HAP-1 (cell line): ENCODE measurements at regions not wholly inside any gene's neighbourhood (a gene's known extent, or its start where the extent isn't known, plus 50 kb on each side); places are given as distances from the start of the nearest gene placed in this dataset.

Experiments
- DNase-seq, 2 experiments: peaks; one replicate each; pipeline ENCODE4 v3.0.0-alpha.2; 2016 to 2020; ENCODE audit warnings: low spot score in 2 of 2
- H3K27me3 ChIP-seq: fragments of 250-450 bp; sonication (Bioruptor Pico); 2 replicates; pipeline ENCODE4 v1.5.1; 2020; ENCODE audit warnings: low read depth, mild to moderate bottlenecking, moderate library complexity
- H3K36me3 ChIP-seq: fragments of 250-450 bp; sonication (Bioruptor Pico); replicated peaks from 2 replicates; pipeline ENCODE4 v1.5.1; 2020; ENCODE audit warnings: mild to moderate bottlenecking
- H3K4me1 ChIP-seq: fragments of 250-450 bp; sonication (Bioruptor Pico); 2 replicates; pipeline ENCODE4 v1.5.1; 2020; ENCODE audit warnings: mild to moderate bottlenecking
- H3K4me3 ChIP-seq: fragments of 250-450 bp; sonication (Bioruptor Pico); 2 replicates; pipeline ENCODE4 v1.5.1; 2020; ENCODE audit warnings: mild to moderate bottlenecking, moderate library complexity
- H3K9me3 ChIP-seq: fragments of 250-450 bp; sonication (Bioruptor Pico); 2 replicates; pipeline ENCODE4 v1.5.1; 2020; ENCODE audit warnings: mild to moderate bottlenecking, moderate library complexity
- in situ Hi-C: fragments of 300-500 bp; cut with MboI; formaldehyde crosslinking; loops from 3 replicates; pipeline ENCODE4 v1.14.3; 2020; ENCODE audit warnings: low sequenced_read_pairs, inconsistent platforms, mixed read lengths

GRCh38 chr7:34361663-34362250 is 296.3 kb upstream of the NPSR1 start:
- DNase-seq = no peak

GRCh38 chr7:34362621-34363020 is 295.4 kb upstream of the NPSR1 start:
- H3K4me1 ChIP-seq = no peaks in the 10 kb centered on the region
- no peak for DNase-seq
- in situ Hi-C loops = no loop called here
- H3K36me3 ChIP-seq = no peaks in the 10 kb centered on the region
- H3K27me3 ChIP-seq = no peaks in the 10 kb centered on the region
- H3K4me3 ChIP-seq = no peak overlapping the region
- H3K9me3 ChIP-seq = no peaks in the 10 kb centered on the region

More at GRCh38 chr7:34361663-34362250, 296.3 kb upstream of the NPSR1 start:
- H3K27me3 ChIP-seq = no peaks in the 10 kb centered on the region
- H3K9me3 ChIP-seq = no peaks in the 10 kb centered on the region
- H3K4me1 ChIP-seq = no peaks in the 10 kb centered on the region
- in situ Hi-C loops = no loop called here
- H3K36me3 ChIP-seq = no peaks in the 10 kb centered on the region
- no peak overlapping the region for H3K4me3 ChIP-seq

DNA sequence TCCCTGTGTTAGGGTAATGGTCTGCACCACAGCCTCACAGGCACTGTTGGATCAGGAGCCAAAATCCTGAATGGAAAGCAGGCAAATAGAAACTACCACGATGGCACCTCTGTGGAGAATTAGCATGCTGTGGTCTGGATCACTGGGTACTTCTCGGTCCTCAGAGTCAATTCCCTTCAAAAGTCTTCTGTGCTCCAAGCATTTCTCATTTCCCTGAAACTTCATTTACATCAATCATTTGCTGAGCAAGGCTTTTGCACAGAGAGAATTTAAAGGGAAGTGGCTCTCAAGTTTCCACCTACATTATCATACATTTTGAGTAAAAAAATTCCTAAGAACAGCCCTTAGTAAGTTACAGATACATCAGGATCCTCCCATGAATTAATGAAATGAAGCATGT is 293.9 kb upstream of the NPSR1 start:
- Histone ChIP-seq H3K36me3 (no peaks in the 10 kb centered on the region), H3K4me1 (no peaks in the 10 kb centered on the region), H3K9me3 (no peaks in the 10 kb centered on the region), H3K4me3 (no peak overlapping the region), H3K27me3 (no peaks in the 10 kb centered on the region)
- no peak for DNase-seq
- in situ Hi-C loops = no loop called here

GRCh38 chr7:34365011-34365410 is 293.0 kb upstream of the NPSR1 start:
- no peaks in the 10 kb centered on the region for H3K36me3 ChIP-seq
- no peak for DNase-seq
- no peaks in the 10 kb centered on the region for H3K27me3 ChIP-seq
- no peaks in the 10 kb centered on the region for H3K4me1 ChIP-seq
- in situ Hi-C loops = no loop called here
- no peaks in the 10 kb centered on the region for H3K9me3 ChIP-seq
- H3K4me3 ChIP-seq = no peak overlapping the region

- Histone ChIP-seq H3K4me1 (no peaks in the 10 kb centered on the region), H3K27me3 (no peaks in the 10 kb centered on the region), H3K4me3 (no peak overlapping the region), H3K36me3 (no peaks in the 10 kb centered on the region), H3K9me3 (no peaks in the 10 kb centered on the region)
- DNase-seq = no peak
- in situ Hi-C loops = no loop called here
Observed at GRCh38 chr7:34365611-34366010, 292.4 kb upstream of the NPSR1 start.

GRCh38 chr7:34371922-34372321 is 286.1 kb upstream of the NPSR1 start:
- H3K4me3 ChIP-seq = no peak overlapping the region
- no peak for DNase-seq
- no peaks in the 10 kb centered on the region for H3K27me3 ChIP-seq
- H3K4me1 ChIP-seq = no peaks in the 10 kb centered on the region
- H3K9me3 ChIP-seq = no peaks in the 10 kb centered on the region
- in situ Hi-C loops = no loop called here
- H3K36me3 ChIP-seq = no peaks in the 10 kb centered on the region

GRCh38 chr7:34373940-34374339 is 284.1 kb upstream of the NPSR1 start:
- H3K36me3 ChIP-seq = no peaks in the 10 kb centered on the region
- in situ Hi-C loops = no loop called here
- DNase-seq = no peak
- no peaks in the 10 kb centered on the region for H3K4me1 ChIP-seq
- no peaks in the 10 kb centered on the region for H3K9me3 ChIP-seq
- no peak overlapping the region for H3K4me3 ChIP-seq
- no peaks in the 10 kb centered on the region for H3K27me3 ChIP-seq

- Histone ChIP-seq H3K27me3 (no peaks in the 10 kb centered on the region), H3K9me3 (no peaks in the 10 kb centered on the region; the same call in none of the 2 replicates), H3K36me3 (no peaks in the 10 kb centered on the region), H3K4me3 (no peak overlapping the region), H3K4me1 (no peaks in the 10 kb centered on the region)
- no peak for DNase-seq
- in situ Hi-C loops = no loop called here
Observed at GRCh38 chr7:34382166-34382893, 275.7 kb upstream of the NPSR1 start.

DNA sequence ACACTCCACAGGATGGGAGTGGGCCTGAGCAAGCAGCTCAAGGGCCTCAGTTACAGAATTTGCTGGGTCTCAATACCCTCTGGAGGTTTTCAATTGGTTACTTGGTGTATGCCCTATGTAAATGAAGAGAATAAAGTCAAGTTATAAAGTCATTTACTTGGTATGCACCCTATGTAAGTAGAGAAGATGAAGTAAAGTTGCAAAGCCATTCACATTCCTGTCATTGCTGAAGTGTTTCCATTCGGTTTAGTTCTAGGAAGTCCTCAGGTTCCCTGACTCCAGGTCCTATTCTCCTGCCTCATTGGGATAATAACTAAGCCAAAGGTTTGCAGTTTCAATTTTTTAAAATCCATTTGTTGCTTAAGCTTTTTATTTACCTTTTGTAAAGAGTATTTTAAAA is 272.6 kb upstream of the NPSR1 start:
- in situ Hi-C loops = no loop called here
- H3K9me3 ChIP-seq = no peaks in the 10 kb centered on the region; the same call in none of the 2 replicates
- no peak for DNase-seq

DNA sequence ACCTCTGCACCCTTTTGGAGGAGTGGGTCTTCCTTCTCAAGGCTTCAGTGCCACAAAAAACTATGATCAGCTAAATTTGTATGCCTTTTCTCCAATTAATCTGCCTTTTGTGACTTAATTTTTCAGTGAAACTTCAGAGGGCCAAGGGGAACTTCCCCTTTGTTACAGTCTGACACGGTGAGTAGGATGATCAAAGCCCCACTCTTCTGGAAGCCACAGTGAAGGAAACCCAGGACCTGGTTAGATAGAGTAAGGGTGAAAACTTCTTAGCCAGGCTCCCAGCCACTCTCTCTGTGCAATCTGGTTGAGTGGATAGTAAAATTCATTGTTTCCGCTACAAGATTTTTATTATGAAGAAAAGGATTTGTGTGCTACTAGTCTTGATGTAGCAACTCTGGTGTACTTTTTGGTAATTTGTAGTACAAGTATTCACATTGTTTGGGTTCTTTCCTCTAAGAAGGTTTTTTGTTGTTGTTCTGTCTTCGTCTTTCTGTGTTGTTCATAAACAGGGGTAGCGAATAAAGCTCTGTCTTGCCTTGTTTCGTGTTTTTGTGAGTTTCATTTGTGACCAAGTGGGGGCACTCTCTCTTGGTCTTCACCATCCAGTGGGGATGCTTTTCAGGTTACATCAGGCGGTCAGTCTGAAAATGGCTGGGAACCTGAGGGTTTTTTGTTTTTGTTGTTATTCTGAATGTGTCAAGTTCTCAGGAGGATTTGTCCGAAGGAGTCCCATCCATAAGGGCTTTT is 268.5 kb upstream of the NPSR1 start:
- no peak overlapping the region for H3K4me3 ChIP-seq
- no peak for DNase-seq
- no peaks in the 10 kb centered on the region for H3K36me3 ChIP-seq
- no peaks in the 10 kb centered on the region for H3K4me1 ChIP-seq
- no peaks in the 10 kb centered on the region; the same call in 1 of the 2 replicates for H3K9me3 ChIP-seq
- H3K27me3 ChIP-seq = no peaks in the 10 kb centered on the region
- in situ Hi-C loops = no loop called here

More for the DNA sequence above, 272.6 kb upstream of the NPSR1 start:
- no peaks in the 10 kb centered on the region for H3K36me3 ChIP-seq
- no peaks in the 10 kb centered on the region for H3K27me3 ChIP-seq
- no peak overlapping the region for H3K4me3 ChIP-seq
- no peaks in the 10 kb centered on the region for H3K4me1 ChIP-seq

DNA sequence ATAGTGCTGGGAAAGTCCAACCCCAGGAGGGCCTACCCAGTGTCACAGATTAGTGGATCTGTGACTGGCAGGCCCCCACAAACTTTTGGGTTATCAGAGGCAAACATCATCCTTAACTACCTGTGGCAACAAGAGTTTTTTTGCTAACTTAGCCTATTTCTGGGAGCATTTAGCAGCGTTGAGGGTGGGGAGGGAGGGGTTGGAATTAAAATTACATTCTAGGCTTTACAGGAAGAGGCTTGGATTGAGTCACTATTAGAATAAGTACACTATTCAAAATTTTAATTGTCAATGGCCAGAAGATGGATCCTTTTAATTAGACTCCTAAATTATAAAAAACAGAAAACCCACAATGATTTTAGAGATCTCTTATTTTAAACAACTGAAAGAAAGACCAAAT is 267.9 kb upstream of the NPSR1 start:
- DNase-seq = no peak
- Histone ChIP-seq H3K4me3 (no peak overlapping the region), H3K27me3 (no peaks in the 10 kb centered on the region), H3K36me3 (no peaks in the 10 kb centered on the region), H3K4me1 (no peaks in the 10 kb centered on the region), H3K9me3 (no peaks in the 10 kb centered on the region; the same call in 1 of the 2 replicates)
- in situ Hi-C loops = no loop called here

GRCh38 chr7:34392972-34393371 is 265.0 kb upstream of the NPSR1 start:
- Histone ChIP-seq H3K4me3 (no peak overlapping the region), H3K9me3 (no peaks in the 10 kb centered on the region), H3K36me3 (no peaks in the 10 kb centered on the region), H3K27me3 (no peaks in the 10 kb centered on the region), H3K4me1 (no peaks in the 10 kb centered on the region)
- in situ Hi-C loops = no loop called here
- no peak for DNase-seq

DNA sequence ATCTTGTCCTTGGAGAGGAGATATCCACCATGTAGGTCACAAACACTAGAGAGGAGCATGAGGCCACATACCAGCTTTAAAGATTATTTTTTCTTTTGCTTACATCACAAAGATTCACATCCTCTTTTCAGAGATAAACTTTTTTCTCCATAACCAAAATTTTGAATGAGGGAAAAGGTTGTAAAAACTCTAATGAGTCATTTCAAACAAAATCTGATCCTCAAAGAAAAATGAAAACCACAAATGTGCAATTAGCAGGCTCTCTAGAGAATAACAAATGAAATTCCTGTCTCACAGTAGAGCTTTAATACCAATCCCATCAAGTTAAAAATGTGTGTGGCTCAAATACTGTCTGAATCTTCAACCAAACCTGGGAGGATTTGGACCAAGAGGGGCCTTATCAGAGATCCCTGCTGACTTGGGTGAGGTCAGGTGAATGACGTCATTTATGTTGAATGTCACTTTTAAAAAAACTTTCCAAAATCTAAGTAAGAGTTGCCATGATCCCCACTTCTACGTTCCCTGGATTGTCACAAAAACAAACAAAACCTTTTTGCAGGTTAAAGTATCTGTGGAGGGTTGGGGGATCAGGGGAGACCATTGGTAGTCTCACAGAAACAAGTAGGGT is 261.5 kb upstream of the NPSR1 start:
- in situ Hi-C loops = no loop called here
- no peaks in the 10 kb centered on the region for H3K27me3 ChIP-seq
- H3K9me3 ChIP-seq = no peaks in the 10 kb centered on the region
- DNase-seq = no peak
- H3K36me3 ChIP-seq = no peaks in the 10 kb centered on the region
- no peaks in the 10 kb centered on the region for H3K4me1 ChIP-seq
- H3K4me3 ChIP-seq = no peak overlapping the region

GRCh38 chr7:34401776-34402175 is 256.2 kb upstream of the NPSR1 start:
- in situ Hi-C loops = no loop called here

More at GRCh38 chr7:34401776-34402175, 256.2 kb upstream of the NPSR1 start:
- Histone ChIP-seq H3K9me3 (no peaks in the 10 kb centered on the region), H3K4me3 (no peak overlapping the region), H3K4me1 (no peaks in the 10 kb centered on the region), H3K27me3 (no peaks in the 10 kb centered on the region), H3K36me3 (no peaks in the 10 kb centered on the region)
- DNase-seq = no peak
